GM12892 (cell line): ENCODE measurements at regions not wholly inside any gene's neighbourhood (a gene's known extent, or its start where the extent isn't known, plus 50 kb on each side); places are given as distances from the start of the nearest gene placed in this dataset.

Experiments
- POLR2A ChIP-seq: IDR thresholded peaks from 2 replicates; pipeline ENCODE4 v1.6.1; 2011; ENCODE audit warnings: low read depth, low read length, control low read depth
- POLR2AphosphoS5 ChIP-seq: IDR thresholded peaks from 2 replicates; pipeline ENCODE4 v1.6.1; 2011; ENCODE audit warnings: low read depth, low read length, control low read depth

GRCh38 chr6:156554160-156554559 is 223.0 kb upstream of the ARID1B start:
- no peak for TF ChIP-seq POLR2A
- no peak for TF ChIP-seq POLR2AphosphoS5
